H9 (cell line): ENCODE measurements at regions not wholly inside any gene's neighbourhood (a gene's known extent, or its start where the extent isn't known, plus 50 kb on each side); places are given as distances from the start of the nearest gene placed in this dataset.

Source experiments
- DNase-seq: peaks from one replicate; pipeline ENCODE4 v3.0.0-alpha.2; 2017
- H2AFZ ChIP-seq: one replicate; pipeline ENCODE4 v1.6.1; 2013; ENCODE audit warnings: mild to moderate bottlenecking, low read length, control low read depth, moderate library complexity
- H2AK5ac ChIP-seq: 2 replicates; pipeline ENCODE4 v1.6.1; 2013; ENCODE audit warnings: low read length, control low read depth, mixed read lengths; ENCODE audit not compliant: insufficient read length
- H2BK120ac ChIP-seq: one replicate; pipeline ENCODE4 v1.6.1; 2013; ENCODE audit warnings: low read depth, mild to moderate bottlenecking, low read length, control low read depth, inconsistent platforms; ENCODE audit not compliant: poor library complexity, severe bottlenecking
- H2BK12ac ChIP-seq: 2 replicates; pipeline ENCODE4 v1.6.1; 2013; ENCODE audit warnings: low read length, control low read depth, mixed read lengths, low read depth; ENCODE audit not compliant: insufficient read length
- H2BK15ac ChIP-seq: 2 replicates; pipeline ENCODE4 v1.6.1; 2013; ENCODE audit warnings: low read depth, low read length, control low read depth
- H2BK20ac ChIP-seq: one replicate; pipeline ENCODE4 v1.6.1; 2013; ENCODE audit warnings: low read depth, mild to moderate bottlenecking, low read length, control low read depth, inconsistent platforms; ENCODE audit not compliant: poor library complexity, severe bottlenecking
- H2BK5ac ChIP-seq: 2 replicates; pipeline ENCODE4 v1.6.1; 2013; ENCODE audit warnings: low read length, control low read depth, mixed read lengths; ENCODE audit not compliant: insufficient read length
- H3K14ac ChIP-seq: 2 replicates; pipeline ENCODE4 v1.6.1; 2013; ENCODE audit warnings: low read length, control low read depth; ENCODE audit not compliant: insufficient read depth
- H3K18ac ChIP-seq: 2 replicates; pipeline ENCODE4 v1.6.1; 2013; ENCODE audit warnings: low read depth, mild to moderate bottlenecking, mixed read lengths, low read length, control low read depth; ENCODE audit not compliant: insufficient read length
- H3K23ac ChIP-seq: 2 replicates; pipeline ENCODE4 v1.6.1; 2013; ENCODE audit warnings: low read length, control low read depth, mixed read lengths, low read depth; ENCODE audit not compliant: insufficient read length
- H3K23me2 ChIP-seq: 2 replicates; pipeline ENCODE4 v1.6.1; 2013; ENCODE audit warnings: low read depth, mild to moderate bottlenecking, mixed read lengths, low read length, control low read depth; ENCODE audit not compliant: insufficient read length, poor library complexity, severe bottlenecking
- H3K27ac ChIP-seq: 2 replicates; pipeline ENCODE4 v1.5.1; 2013; ENCODE audit warnings: low read length, control low read depth, mixed read lengths, low read depth; ENCODE audit not compliant: insufficient read length
- H3K27me3 ChIP-seq: 2 replicates; pipeline ENCODE4 v1.6.1; 2013; ENCODE audit warnings: low read length, control low read depth, inconsistent platforms; ENCODE audit not compliant: insufficient read depth
- H3K4ac ChIP-seq: 2 replicates; pipeline ENCODE4 v1.6.1; 2013; ENCODE audit warnings: low read depth, mild to moderate bottlenecking, control low read depth, inconsistent platforms, low read length, moderate library complexity
- H3K4me1 ChIP-seq: 2 replicates; pipeline ENCODE4 v1.6.1; 2013; ENCODE audit warnings: low read length, control low read depth, inconsistent platforms; ENCODE audit not compliant: insufficient read depth
- H3K4me2 ChIP-seq: 2 replicates; pipeline ENCODE4 v1.6.1; 2013; ENCODE audit warnings: low read length, control low read depth, mixed read lengths; ENCODE audit not compliant: insufficient read length, insufficient read depth
- H3K56ac ChIP-seq: 2 replicates; pipeline ENCODE4 v1.6.1; 2013; ENCODE audit warnings: low read depth, mild to moderate bottlenecking, mixed read lengths, low read length, control low read depth; ENCODE audit not compliant: insufficient read length
- H3K79me1 ChIP-seq: 2 replicates; pipeline ENCODE4 v1.6.1; 2013; ENCODE audit warnings: low read depth, mild to moderate bottlenecking, moderate library complexity, low read length, control low read depth, inconsistent platforms; ENCODE audit not compliant: insufficient read depth, poor library complexity, severe bottlenecking
- H3K79me2 ChIP-seq: 2 replicates; pipeline ENCODE4 v1.6.1; 2013; ENCODE audit warnings: low read length, control low read depth, inconsistent platforms; ENCODE audit not compliant: insufficient read depth
- H3K9ac ChIP-seq: 2 replicates; pipeline ENCODE4 v1.6.1; 2013; ENCODE audit warnings: low read length, control low read depth, mixed read lengths; ENCODE audit not compliant: insufficient read length; ENCODE audit errors: extremely low read depth
- H3K9me3 ChIP-seq: one replicate; pipeline ENCODE4 v1.6.1; 2013; ENCODE audit warnings: low read depth, low read length, inconsistent platforms; ENCODE audit not compliant: control insufficient read depth
- H3T11ph ChIP-seq: one replicate; pipeline ENCODE4 v1.6.1; 2013; ENCODE audit warnings: mild to moderate bottlenecking, low read length, control low read depth, inconsistent platforms
- H4K20me1 ChIP-seq: one replicate; pipeline ENCODE4 v1.6.1; 2013; ENCODE audit not compliant: control insufficient read depth, insufficient read length, insufficient read depth
- H4K5ac ChIP-seq: 2 replicates; pipeline ENCODE4 v1.6.1; 2013; ENCODE audit warnings: low read depth, mild to moderate bottlenecking, mixed read lengths, low read length, control low read depth; ENCODE audit not compliant: insufficient read length
- H4K8ac ChIP-seq: replicated peaks from 2 replicates; pipeline ENCODE4 v1.6.1; 2013; ENCODE audit warnings: low read length, control low read depth, mixed read lengths, low read depth; ENCODE audit not compliant: insufficient read length
- H4K91ac ChIP-seq: 2 replicates; pipeline ENCODE4 v1.6.1; 2013; ENCODE audit warnings: low read depth, mild to moderate bottlenecking, moderate library complexity, mixed read lengths, low read length, control low read depth; ENCODE audit not compliant: insufficient read length
- H3K27ac Mint-ChIP-seq, 3 experiments: 2 replicates in 2 of 3; 3 replicates in 1 of 3; pipeline ENCODE4 v1.8.0; 2020 to 2021; ENCODE audit warnings: mixed read lengths in 3 of 3, mild to moderate bottlenecking in 1 of 3, moderate library complexity in 1 of 3
- H3K27me3 Mint-ChIP-seq: 2 replicates; pipeline ENCODE4 v1.8.0; 2021; ENCODE audit warnings: low read depth, mild to moderate bottlenecking, moderate library complexity, mixed read lengths
- H3K36me3 Mint-ChIP-seq, 3 experiments: 2 replicates in 2 of 3; 3 replicates in 1 of 3; pipeline ENCODE4 v1.8.0; 2020 to 2021; ENCODE audit warnings: low read depth in 3 of 3, mixed read lengths in 3 of 3; ENCODE audit not compliant: insufficient read depth in 1 of 3
- H3K4me1 Mint-ChIP-seq, 2 experiments: 2 replicates each; pipeline ENCODE4 v1.8.0; 2020; ENCODE audit warnings: mixed read lengths in 2 of 2
- H3K4me3 Mint-ChIP-seq, 2 experiments: 2 replicates in 1 of 2; 3 replicates in 1 of 2; pipeline ENCODE4 v1.8.0; 2020 to 2021; ENCODE audit warnings: mild to moderate bottlenecking in 2 of 2, mixed read lengths in 2 of 2, moderate library complexity in 1 of 2
- H3K9me3 Mint-ChIP-seq, 2 experiments: 2 replicates in 1 of 2; 3 replicates in 1 of 2; pipeline ENCODE4 v1.8.0; 2020; ENCODE audit warnings: mild to moderate bottlenecking in 2 of 2, mixed read lengths in 2 of 2, moderate library complexity in 1 of 2
- TF ChIP-seq, protein P1 (sequence below): fragments of 200-600 bp; sonication (generic); conservative IDR thresholded peaks from 3 replicates; pipeline ENCODE4 v1.8.0; 2021; ENCODE audit warnings: antibody characterized with exemption, mild to moderate bottlenecking

DNA sequence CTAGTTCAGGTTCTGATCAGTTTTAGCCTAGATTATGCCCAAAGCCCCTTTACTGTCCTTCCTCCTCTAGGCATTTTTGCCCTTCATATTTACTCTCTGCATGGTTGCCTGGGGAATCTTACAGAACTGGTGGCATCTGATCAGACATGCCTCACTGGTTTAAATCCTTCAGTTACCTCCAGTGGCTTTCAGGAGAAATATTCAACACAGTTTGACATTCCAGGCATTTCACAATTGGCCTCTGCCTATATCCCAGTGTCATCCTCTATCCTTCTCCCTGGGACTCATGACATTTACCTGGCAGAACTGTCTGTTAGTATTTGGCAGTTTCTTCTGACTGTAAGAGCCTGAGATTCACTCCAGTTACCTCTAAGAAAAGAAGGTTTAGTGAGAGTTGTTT is 152.9 kb upstream of the MEIS1 start:
- Histone ChIP-seq H2BK15ac (no peak overlapping the region), H3K18ac (no peak overlapping the region), H3K27ac (no peak overlapping the region), H3K23ac (no peak overlapping the region), H4K20me1 (no peaks in the 10 kb centered on the region), H3K4me2 (no peak overlapping the region), H2BK12ac (no peak overlapping the region), H3K79me2 (no peaks in the 10 kb centered on the region), H2AFZ (no peak overlapping the region), H3K9me3 (no peaks in the 10 kb centered on the region), H2AK5ac (no peak overlapping the region), H4K91ac (peak overlapping the region; percentile 84), H3K14ac (no peak overlapping the region), H2BK120ac (no peak overlapping the region), H3T11ph (no peak overlapping the region), H3K4ac (no peak overlapping the region), H3K23me2 (no peaks in the 10 kb centered on the region), H3K9ac (no peak overlapping the region), H3K79me1 (no peaks in the 10 kb centered on the region), H3K4me1 (peaks cover 8% of the 10 kb centered on the region; the same call in 1 of the 2 replicates), H2BK5ac (no peak overlapping the region), H4K5ac (no peak overlapping the region), H2BK20ac (no peak overlapping the region), H4K8ac (no peak overlapping the region), H3K27me3 (no peaks in the 10 kb centered on the region), H3K56ac (no peak overlapping the region)
- H3K36me3 Mint-ChIP-seq = peaks cover 0 to 2% (median 0%) of the 10 kb centered on the region in 3 experiments; a peak in 1 of 7 replicates
- no peak overlapping the region for H3K27ac Mint-ChIP-seq
- no peaks in the 10 kb centered on the region for H3K4me1 Mint-ChIP-seq
- no peak overlapping the region for H3K4me3 Mint-ChIP-seq
- DNase-seq = no peak
- H3K9me3 Mint-ChIP-seq = no peaks in the 10 kb centered on the region; a peak in 2 of 5 replicates
- TF ChIP-seq, protein P1, sequence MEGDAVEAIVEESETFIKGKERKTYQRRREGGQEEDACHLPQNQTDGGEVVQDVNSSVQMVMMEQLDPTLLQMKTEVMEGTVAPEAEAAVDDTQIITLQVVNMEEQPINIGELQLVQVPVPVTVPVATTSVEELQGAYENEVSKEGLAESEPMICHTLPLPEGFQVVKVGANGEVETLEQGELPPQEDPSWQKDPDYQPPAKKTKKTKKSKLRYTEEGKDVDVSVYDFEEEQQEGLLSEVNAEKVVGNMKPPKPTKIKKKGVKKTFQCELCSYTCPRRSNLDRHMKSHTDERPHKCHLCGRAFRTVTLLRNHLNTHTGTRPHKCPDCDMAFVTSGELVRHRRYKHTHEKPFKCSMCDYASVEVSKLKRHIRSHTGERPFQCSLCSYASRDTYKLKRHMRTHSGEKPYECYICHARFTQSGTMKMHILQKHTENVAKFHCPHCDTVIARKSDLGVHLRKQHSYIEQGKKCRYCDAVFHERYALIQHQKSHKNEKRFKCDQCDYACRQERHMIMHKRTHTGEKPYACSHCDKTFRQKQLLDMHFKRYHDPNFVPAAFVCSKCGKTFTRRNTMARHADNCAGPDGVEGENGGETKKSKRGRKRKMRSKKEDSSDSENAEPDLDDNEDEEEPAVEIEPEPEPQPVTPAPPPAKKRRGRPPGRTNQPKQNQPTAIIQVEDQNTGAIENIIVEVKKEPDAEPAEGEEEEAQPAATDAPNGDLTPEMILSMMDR = no peak
- no peaks in the 10 kb centered on the region for H3K27me3 Mint-ChIP-seq
